ENCODE measurements at regions not wholly inside any gene's neighbourhood (a gene's known extent, or its start where the extent isn't known, plus 50 kb on each side); places are given as distances from the start of the nearest gene placed in this dataset.

GRCh38 chr9:100639854-100640253 is 62.0 kb downstream of the CAVIN4 start:
- H3K9ac ChIP-seq = no peak overlapping the region
- TF ChIP-seq CTCF (conservative IDR thresholded peaks at IDR 0.05; ENCODE audit: low read depth, low read length) = no peak
- no peak overlapping the region for H2AFZ ChIP-seq (ENCODE audit: low read depth)
- H3K4me3 ChIP-seq (IDR thresholded peaks at IDR 0.05; ENCODE audit: insufficient read depth, low read depth, low read length) = no peak overlapping the region
- H3K27me3 ChIP-seq (ENCODE audit: insufficient read depth, low read depth) = no peaks in the 10 kb centered on the region
- no peaks in the 10 kb centered on the region for H3K4me1 ChIP-seq (ENCODE audit: low read depth, poor library complexity, severe bottlenecking)
- no peaks in the 10 kb centered on the region for H3K79me2 ChIP-seq (ENCODE audit: insufficient read depth, low read depth)
- no peaks in the 10 kb centered on the region for H4K20me1 ChIP-seq (ENCODE audit: insufficient read depth)
- no peak overlapping the region for H3K27ac ChIP-seq
- H3K4me2 ChIP-seq = no peak overlapping the region
- H3K36me3 ChIP-seq (ENCODE audit: insufficient read depth) = no peaks in the 10 kb centered on the region

GRCh38 chr9:100640447-100641050 is 62.7 kb downstream of the CAVIN4 start:
- Histone ChIP-seq H3K27ac (no peak overlapping the region), H3K4me2 (no peak overlapping the region), H2AFZ (ENCODE audit: low read depth) (no peak overlapping the region), H3K27me3 (ENCODE audit: insufficient read depth, low read depth) (no peaks in the 10 kb centered on the region), H3K9ac (no peak overlapping the region), H3K4me1 (ENCODE audit: low read depth, poor library complexity, severe bottlenecking) (no peaks in the 10 kb centered on the region), H3K79me2 (ENCODE audit: insufficient read depth, low read depth) (no peaks in the 10 kb centered on the region), H4K20me1 (ENCODE audit: insufficient read depth) (no peaks in the 10 kb centered on the region), H3K36me3 (ENCODE audit: insufficient read depth) (no peaks in the 10 kb centered on the region), H3K4me3 (IDR thresholded peaks at IDR 0.05; ENCODE audit: insufficient read depth, low read depth, low read length) (no peak overlapping the region)
- TF ChIP-seq CTCF (conservative IDR thresholded peaks at IDR 0.05; ENCODE audit: low read depth, low read length) = no peak

- no peak overlapping the region for H3K27ac ChIP-seq
- H3K36me3 ChIP-seq (ENCODE audit: insufficient read depth) = no peaks in the 10 kb centered on the region
- H2AFZ ChIP-seq (ENCODE audit: low read depth) = no peak overlapping the region
- no peak overlapping the region for H3K4me2 ChIP-seq
- no peaks in the 10 kb centered on the region for H3K27me3 ChIP-seq (ENCODE audit: insufficient read depth, low read depth)
- H3K79me2 ChIP-seq (ENCODE audit: insufficient read depth, low read depth) = no peaks in the 10 kb centered on the region
- H3K4me1 ChIP-seq (ENCODE audit: low read depth, poor library complexity, severe bottlenecking) = no peaks in the 10 kb centered on the region
- no peaks in the 10 kb centered on the region for H4K20me1 ChIP-seq (ENCODE audit: insufficient read depth)
- H3K4me3 ChIP-seq (IDR thresholded peaks at IDR 0.05; ENCODE audit: insufficient read depth, low read depth, low read length) = no peak overlapping the region
- no peak for TF ChIP-seq CTCF (conservative IDR thresholded peaks at IDR 0.05; ENCODE audit: low read depth, low read length)
- no peak overlapping the region for H3K9ac ChIP-seq
These were observed 63.3 kb downstream of the CAVIN4 start for GRCh38 chr9:100641166-100641565.

- TF ChIP-seq CTCF (conservative IDR thresholded peaks at IDR 0.05; ENCODE audit: low read depth, low read length) = no peak
- no peaks in the 10 kb centered on the region for H3K4me1 ChIP-seq (ENCODE audit: low read depth, poor library complexity, severe bottlenecking)
- no peaks in the 10 kb centered on the region for H3K27me3 ChIP-seq (ENCODE audit: insufficient read depth, low read depth)
These were observed 75.0 kb downstream of the CAVIN4 start for GRCh38 chr9:100652850-100653249.

More at GRCh38 chr9:100652850-100653249, 75.0 kb downstream of the CAVIN4 start:
- no peak overlapping the region for H3K27ac ChIP-seq
- H3K9ac ChIP-seq = no peak overlapping the region
- H3K79me2 ChIP-seq (ENCODE audit: insufficient read depth, low read depth) = no peaks in the 10 kb centered on the region
- H4K20me1 ChIP-seq (ENCODE audit: insufficient read depth) = no peaks in the 10 kb centered on the region
- no peaks in the 10 kb centered on the region for H3K36me3 ChIP-seq (ENCODE audit: insufficient read depth)
- no peak overlapping the region for H2AFZ ChIP-seq (ENCODE audit: low read depth)
- H3K4me2 ChIP-seq = no peak overlapping the region
- no peak overlapping the region for H3K4me3 ChIP-seq (IDR thresholded peaks at IDR 0.05; ENCODE audit: insufficient read depth, low read depth, low read length)

All from KMS-11 (cell line).